Upper lobe of left lung (tissue), 6 donors: ENCODE measurements at regions not wholly inside any gene's neighbourhood (a gene's known extent, or its start where the extent isn't known, plus 50 kb on each side); places are given as distances from the start of the nearest gene placed in this dataset.

ENCODE experiments used
- ATAC-seq, 2 donors: fragments of 200-7000 bp; cut with Tn5 transposase; one replicate each; pipeline ENCODE4 v1.9.1; 2022; ENCODE audit warnings: mild to moderate bottlenecking in 2 of 2, moderate library complexity in 2 of 2; ENCODE audit not compliant: low FRiP score in 2 of 2
- DNase-seq, 2 donors: peaks; one replicate each; pipeline ENCODE4 v3.0.0-alpha.2; 2019 to 2020
- H3K27ac ChIP-seq, 4 donors: fragments of 200-600 bp; sonication (generic); one replicate each; pipeline ENCODE4 v1.5.1; 2016 to 2019
- H3K27me3 ChIP-seq, 4 donors: fragments of 200-600 bp; sonication (generic); one replicate each; pipeline ENCODE4 v1.5.1; 2017 to 2019
- H3K36me3 ChIP-seq, 4 donors: fragments of 200-600 bp; sonication (generic); one replicate each; pipeline ENCODE4 v1.5.1; 2016 to 2019
- H3K4me1 ChIP-seq, 4 donors: fragments of 200-600 bp; sonication (generic); one replicate each; pipeline ENCODE4 v1.5.1; 2018 to 2019
- H3K4me3 ChIP-seq, 4 donors: fragments of 200-600 bp; sonication (generic); one replicate each; pipeline ENCODE4 v1.5.1; 2017 to 2019; ENCODE audit warnings: mild to moderate bottlenecking in 2 of 4, moderate library complexity in 1 of 4
- H3K9me3 ChIP-seq, 4 donors: fragments of 200-600 bp; sonication (generic); one replicate each; pipeline ENCODE4 v1.5.1; 2018 to 2019
- EP300 ChIP-seq, 4 donors: sonication (generic); formaldehyde crosslinking; IDR thresholded peaks; one replicate each; pipeline ENCODE4 v1.5.1; 2017; ENCODE audit warnings: antibody characterized with exemption in 4 of 4, control low read depth in 2 of 4
- POLR2A ChIP-seq, 4 donors: fragments of 450-650 bp; IDR thresholded peaks; one replicate each; pipeline ENCODE4 v1.5.1; 2016 to 2017; ENCODE audit warnings: antibody characterized with exemption in 4 of 4, mild to moderate bottlenecking in 2 of 4
- POLR2AphosphoS5 ChIP-seq, 2 donors: sonication (generic); formaldehyde crosslinking; IDR thresholded peaks; one replicate each; pipeline ENCODE4 v1.5.1; 2017; ENCODE audit warnings: antibody characterized with exemption in 2 of 2
- WGBS, 2 donors: methylation state at CpG; one replicate each; pipeline ENCODE4 v1.1.5; 2017 to 2018; 5-methylcytosine and 5-hydroxymethylcytosine counted together
- TF ChIP-seq, protein P1 (sequence below), 6 experiments: fragments of 450-650 bp in 4 of 6; fragments of 200-600 bp in 2 of 6; sonication (generic) in 2 of 6; IDR thresholded peaks; one replicate each; pipeline ENCODE4 v1.5.1; 2016 to 2019; ENCODE audit warnings: antibody characterized with exemption in 6 of 6
- donor health status: DM: no; HTN: no; CAD: no; lungs with moderate emphysema.
- donor health status: DM: no; HTN: yes; CAD: no; lungs with severe emphysema.

DNA sequence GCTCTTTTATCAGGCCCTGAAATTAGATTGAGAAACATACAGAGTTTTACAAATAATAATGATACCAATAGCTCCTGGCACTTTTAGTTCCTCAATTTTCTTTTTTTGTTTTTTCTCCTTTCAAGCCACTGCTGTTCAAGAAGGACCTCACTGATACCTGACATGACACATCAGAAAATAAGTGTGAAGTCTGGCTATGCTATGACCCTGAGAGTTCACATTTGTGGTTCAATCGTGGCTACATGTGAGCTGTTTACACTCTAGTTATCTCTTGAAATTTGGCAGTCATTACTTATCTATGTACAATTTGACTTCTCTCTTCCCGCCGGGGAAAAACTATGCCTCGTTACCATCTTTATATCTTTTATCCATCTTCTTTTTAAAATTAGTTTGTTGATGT lies 686.5 kb downstream of the EPHA4 start:
- Histone ChIP-seq H3K9me3 (no peaks in the 10 kb centered on the region), H3K4me1 (no peaks in the 10 kb centered on the region), H3K27ac (no peak overlapping the region), H3K4me3 (no peak overlapping the region), H3K36me3 (no peaks in the 10 kb centered on the region), H3K27me3 (no peaks in the 10 kb centered on the region)
- no peak for DNase-seq
- WGBS, 2 donors, result 63 to 64% methylated on average over 4 of the region's 4 CpGs
- TF ChIP-seq POLR2A (IDR thresholded peaks at IDR 0.05) (no peak), POLR2AphosphoS5 (IDR thresholded peaks at IDR 0.05) (no peak), EP300 (IDR thresholded peaks at IDR 0.05) (no peak)
- TF ChIP-seq, protein P1, sequence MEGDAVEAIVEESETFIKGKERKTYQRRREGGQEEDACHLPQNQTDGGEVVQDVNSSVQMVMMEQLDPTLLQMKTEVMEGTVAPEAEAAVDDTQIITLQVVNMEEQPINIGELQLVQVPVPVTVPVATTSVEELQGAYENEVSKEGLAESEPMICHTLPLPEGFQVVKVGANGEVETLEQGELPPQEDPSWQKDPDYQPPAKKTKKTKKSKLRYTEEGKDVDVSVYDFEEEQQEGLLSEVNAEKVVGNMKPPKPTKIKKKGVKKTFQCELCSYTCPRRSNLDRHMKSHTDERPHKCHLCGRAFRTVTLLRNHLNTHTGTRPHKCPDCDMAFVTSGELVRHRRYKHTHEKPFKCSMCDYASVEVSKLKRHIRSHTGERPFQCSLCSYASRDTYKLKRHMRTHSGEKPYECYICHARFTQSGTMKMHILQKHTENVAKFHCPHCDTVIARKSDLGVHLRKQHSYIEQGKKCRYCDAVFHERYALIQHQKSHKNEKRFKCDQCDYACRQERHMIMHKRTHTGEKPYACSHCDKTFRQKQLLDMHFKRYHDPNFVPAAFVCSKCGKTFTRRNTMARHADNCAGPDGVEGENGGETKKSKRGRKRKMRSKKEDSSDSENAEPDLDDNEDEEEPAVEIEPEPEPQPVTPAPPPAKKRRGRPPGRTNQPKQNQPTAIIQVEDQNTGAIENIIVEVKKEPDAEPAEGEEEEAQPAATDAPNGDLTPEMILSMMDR (IDR thresholded peaks at IDR 0.05), result no peak
- no peak for ATAC-seq

DNA sequence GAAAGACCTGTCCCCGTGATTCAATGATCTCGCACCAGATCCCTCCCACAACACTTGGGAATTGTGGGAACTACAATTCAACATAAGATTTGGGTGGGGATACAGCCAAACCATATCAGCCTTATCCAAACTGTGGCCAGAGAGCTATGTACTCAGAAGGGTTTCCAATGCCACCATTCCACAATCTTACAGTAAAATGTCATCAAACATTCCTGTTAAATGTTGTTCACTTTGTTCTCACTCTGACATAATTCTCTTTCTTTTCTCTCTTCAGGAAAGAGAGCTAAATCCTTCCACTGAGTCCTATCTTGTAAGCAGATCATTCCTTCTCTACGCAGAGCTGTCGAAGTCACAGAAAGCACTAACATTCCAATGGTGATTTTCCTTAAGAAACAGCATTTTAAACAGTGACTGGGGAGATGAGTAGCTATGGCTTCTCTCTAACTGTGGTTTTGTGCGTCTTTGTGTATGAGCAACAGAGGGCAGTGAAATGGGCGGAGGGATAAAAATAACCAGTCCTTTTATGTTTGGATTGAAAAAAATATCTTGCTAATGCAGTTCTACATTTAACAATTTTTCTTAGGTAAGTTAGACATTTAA lies 684.7 kb downstream of the EPHA4 start:
- Histone ChIP-seq H3K27ac (no peak overlapping the region), H3K9me3 (no peaks in the 10 kb centered on the region), H3K36me3 (no peaks in the 10 kb centered on the region), H3K4me3 (no peak overlapping the region), H3K27me3 (no peaks in the 10 kb centered on the region), H3K4me1 (no peaks in the 10 kb centered on the region)
- no peak for DNase-seq
- WGBS, 2 donors, result 81 to 88% methylated on average over 6 of the region's 6 CpGs
- no peak for ATAC-seq
- TF ChIP-seq POLR2A (IDR thresholded peaks at IDR 0.05), result no peak
- no peak for TF ChIP-seq POLR2AphosphoS5 (IDR thresholded peaks at IDR 0.05)
- TF ChIP-seq, protein P1 (IDR thresholded peaks at IDR 0.05), result no peak
- TF ChIP-seq EP300 (IDR thresholded peaks at IDR 0.05), result no peak

DNA sequence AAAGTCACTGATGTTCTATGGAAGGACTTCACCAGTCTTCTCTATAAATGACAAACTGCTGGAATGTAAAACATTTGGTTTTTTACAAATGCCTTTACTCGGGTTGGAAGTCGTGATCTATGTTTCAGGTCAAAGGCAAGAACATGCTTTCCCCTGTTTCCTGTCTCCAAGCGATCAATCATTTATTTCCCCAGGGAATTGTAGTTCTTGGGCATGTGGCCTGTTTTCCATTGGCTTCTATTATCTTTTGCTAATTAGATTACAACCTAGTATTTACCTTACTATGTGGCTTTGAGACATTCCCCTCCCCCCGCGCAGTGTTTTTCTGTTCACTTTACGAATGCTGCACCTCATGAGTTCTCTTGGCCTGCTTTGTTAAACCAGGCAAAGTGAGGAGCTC lies 684.2 kb downstream of the EPHA4 start:
- Histone ChIP-seq H3K36me3 (no peaks in the 10 kb centered on the region), H3K27me3 (no peaks in the 10 kb centered on the region), H3K4me1 (no peaks in the 10 kb centered on the region), H3K27ac (no peak overlapping the region), H3K9me3 (no peaks in the 10 kb centered on the region), H3K4me3 (no peak overlapping the region)
- 78 to 86% methylated on average over 6 of the region's 6 CpGs for WGBS, 2 donors
- ATAC-seq, result no peak
- no peak for DNase-seq
- TF ChIP-seq, protein P1 (IDR thresholded peaks at IDR 0.05), result no peak
- no peak for TF ChIP-seq EP300 (IDR thresholded peaks at IDR 0.05)
- no peak for TF ChIP-seq POLR2AphosphoS5 (IDR thresholded peaks at IDR 0.05)
- TF ChIP-seq POLR2A (IDR thresholded peaks at IDR 0.05), result no peak

DNA sequence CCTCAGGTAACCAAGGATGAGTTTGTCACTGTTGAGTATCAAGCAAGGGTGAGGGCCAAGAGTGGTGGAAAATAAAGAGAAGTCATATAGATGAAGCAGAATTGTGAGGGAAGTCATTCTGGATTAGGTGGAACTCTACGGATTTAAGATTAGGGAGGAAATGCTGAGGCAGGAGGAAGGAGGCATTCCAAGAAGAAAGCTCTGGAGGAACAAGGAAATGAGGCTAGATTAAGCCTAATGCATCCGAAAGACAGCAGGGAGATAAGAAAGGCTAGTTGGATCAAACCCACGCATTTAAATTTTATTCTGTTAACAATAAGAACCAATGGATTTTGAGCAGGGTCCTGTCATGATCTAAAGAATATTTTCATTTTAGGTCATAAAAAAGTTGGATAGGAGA lies 681.2 kb downstream of the EPHA4 start:
- Histone ChIP-seq H3K27ac (no peak overlapping the region), H3K4me3 (no peak overlapping the region), H3K4me1 (no peaks in the 10 kb centered on the region), H3K27me3 (no peaks in the 10 kb centered on the region), H3K9me3 (no peaks in the 10 kb centered on the region), H3K36me3 (no peaks in the 10 kb centered on the region)
- 67% methylated on average over 3 of the region's 3 CpGs for WGBS, 2 donors
- no peak for DNase-seq
- ATAC-seq, result no peak
- TF ChIP-seq POLR2A (IDR thresholded peaks at IDR 0.05) (no peak), POLR2AphosphoS5 (IDR thresholded peaks at IDR 0.05) (no peak), EP300 (IDR thresholded peaks at IDR 0.05) (no peak)
- TF ChIP-seq, protein P1 (IDR thresholded peaks at IDR 0.05), result no peak

DNA sequence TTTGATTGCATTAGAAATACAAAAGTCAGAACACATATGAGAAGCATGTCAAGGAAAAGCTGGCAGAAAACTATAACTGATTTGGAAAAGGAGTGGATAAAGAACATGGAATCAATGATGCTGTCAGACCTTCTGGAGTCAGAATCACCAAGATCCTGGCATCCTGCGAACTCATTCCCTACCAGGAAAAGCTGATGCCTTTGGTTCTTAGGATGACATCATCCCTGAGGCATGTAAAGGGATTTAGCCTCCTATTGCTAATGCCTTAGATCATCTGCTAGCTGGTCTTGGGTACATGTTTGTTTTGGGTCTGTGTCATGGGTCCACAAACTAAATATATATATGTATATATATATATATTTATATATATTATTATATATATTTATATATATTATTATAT lies 680.7 kb downstream of the EPHA4 start:
- Histone ChIP-seq H3K27ac (no peak overlapping the region), H3K27me3 (no peaks in the 10 kb centered on the region), H3K36me3 (no peaks in the 10 kb centered on the region), H3K9me3 (no peaks in the 10 kb centered on the region), H3K4me3 (no peak overlapping the region), H3K4me1 (no peaks in the 10 kb centered on the region)
- 32 to 65% methylated on average over 1 of the region's 1 CpG for WGBS, 2 donors
- DNase-seq (no peak), ATAC-seq (no peak)
- TF ChIP-seq POLR2A (IDR thresholded peaks at IDR 0.05) (no peak), EP300 (IDR thresholded peaks at IDR 0.05) (no peak)
- TF ChIP-seq, protein P1 (IDR thresholded peaks at IDR 0.05), result no peak
